Jurkat, Clone E6-1 (cell line): ENCODE measurements at regions not wholly inside any gene's neighbourhood (a gene's known extent, or its start where the extent isn't known, plus 50 kb on each side); places are given as distances from the start of the nearest gene placed in this dataset.
"Not testable (repeated sequence)": the region's sequence is repeated elsewhere in the genome, so short reads cannot be mapped to it uniquely, and the experiment has no call there.

Experiments
- DNase-seq: peaks from one replicate; pipeline ENCODE4 v3.0.0-alpha.2; 2011; ENCODE audit warnings: low read depth, low spot score
- H3K4me3 ChIP-seq: 2 replicates; pipeline ENCODE4 v1.5.1; 2011; ENCODE audit warnings: mild to moderate bottlenecking, low read length, control low read depth, moderate library complexity

DNA sequence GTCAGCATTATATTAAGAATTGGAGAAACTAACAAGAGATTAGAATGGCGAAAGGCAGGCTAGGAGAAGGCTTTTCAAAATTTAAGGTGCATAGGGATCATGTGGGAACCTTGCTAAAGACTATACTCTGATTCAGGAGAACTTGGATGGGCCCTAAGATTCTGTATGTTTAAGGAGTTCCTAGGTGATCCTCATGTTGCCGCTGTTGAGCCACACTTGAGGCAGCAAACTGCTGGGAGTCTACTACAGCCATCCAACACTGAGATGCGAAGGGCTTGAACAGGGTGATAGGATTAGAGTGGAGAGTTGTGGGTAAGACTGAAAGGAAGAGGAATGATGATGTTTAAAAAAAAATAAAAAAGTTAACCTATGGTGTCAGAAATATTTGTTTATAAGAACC, 1013.2 kb downstream of the MRPL39 start:
- DNase-seq, result no peak

DNA sequence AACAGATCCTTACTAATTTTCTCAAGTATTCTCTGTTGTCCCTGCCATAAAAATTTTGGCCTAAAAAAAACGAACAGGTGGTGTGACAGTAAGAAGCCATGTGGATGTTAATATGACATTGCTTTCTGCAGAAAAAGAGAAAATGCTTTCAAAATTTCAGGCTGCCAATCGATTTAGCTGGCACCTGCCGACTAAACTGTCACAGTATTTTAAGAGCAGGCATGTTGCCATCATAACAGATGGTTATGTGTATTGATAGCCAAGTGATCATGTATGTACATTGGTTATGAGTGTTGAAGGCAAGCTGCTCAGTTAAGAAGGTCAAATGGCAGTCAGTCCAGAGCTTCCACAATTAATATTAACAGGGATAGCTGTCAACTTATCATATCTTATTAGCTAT, 1017.0 kb downstream of the MRPL39 start:
- no peak overlapping the region for H3K4me3 ChIP-seq
- DNase-seq, result no peak

More for the DNA sequence above, 1013.2 kb downstream of the MRPL39 start:
- no peak overlapping the region for H3K4me3 ChIP-seq

DNA sequence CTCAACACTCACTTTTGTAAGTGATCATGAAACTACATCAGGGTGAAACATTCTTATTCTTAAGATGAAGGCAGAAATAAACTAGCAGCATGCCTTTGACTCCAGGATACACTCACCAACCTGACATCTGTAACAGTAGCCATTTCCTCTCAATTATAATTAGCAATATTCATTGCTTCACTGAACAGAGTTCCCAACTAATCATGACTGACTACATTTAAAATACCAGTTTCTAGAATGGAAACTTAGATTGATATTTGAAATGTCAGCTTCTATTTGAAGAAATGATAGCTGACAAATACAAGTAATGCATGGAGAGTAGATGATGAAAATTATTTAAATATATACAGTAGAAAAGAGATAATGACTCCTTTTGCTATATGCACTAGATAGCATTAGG, 1023.8 kb downstream of the MRPL39 start:
- DNase-seq, result no peak
- no peak overlapping the region for H3K4me3 ChIP-seq

DNA sequence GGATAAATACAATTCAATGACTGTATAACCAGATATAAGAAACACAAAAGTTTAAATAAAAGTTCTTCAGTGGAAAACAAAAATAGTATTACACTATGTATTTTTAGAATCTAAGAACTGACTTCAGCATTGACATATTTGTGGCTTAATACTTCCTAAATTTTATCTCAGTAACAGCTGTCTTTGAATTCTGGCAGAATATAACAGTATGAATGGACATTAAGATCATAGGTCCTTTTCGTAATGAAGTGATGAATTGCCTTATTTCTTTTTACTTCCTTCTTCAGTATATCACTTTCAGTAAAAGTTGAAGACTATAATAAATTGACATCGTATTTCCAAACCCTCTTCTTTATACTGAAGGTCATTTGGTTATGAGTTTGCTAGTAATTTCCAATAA, 1030.0 kb downstream of the MRPL39 start:
- no peak overlapping the region for H3K4me3 ChIP-seq
- no peak for DNase-seq

DNA sequence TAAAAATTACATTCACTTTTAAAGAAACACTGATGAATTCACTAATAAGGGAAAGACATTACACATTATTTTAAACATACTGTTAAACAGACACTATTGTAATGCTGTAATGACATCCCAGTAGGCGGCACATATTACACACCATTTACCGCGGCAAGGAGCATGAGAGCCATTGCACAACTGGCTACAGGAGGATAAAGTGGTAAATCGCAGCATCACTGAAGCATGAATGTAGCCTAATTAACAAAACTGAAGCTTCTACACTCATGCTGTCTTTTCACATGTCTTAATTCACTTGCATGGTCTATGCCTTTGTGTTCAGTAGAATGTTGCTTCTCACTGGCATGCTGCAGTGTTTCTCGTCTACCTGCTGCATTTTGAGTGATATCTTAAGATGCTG, 1046.0 kb downstream of the MRPL39 start:
- H3K4me3 ChIP-seq, result no peak overlapping the region
- no peak for DNase-seq

DNA sequence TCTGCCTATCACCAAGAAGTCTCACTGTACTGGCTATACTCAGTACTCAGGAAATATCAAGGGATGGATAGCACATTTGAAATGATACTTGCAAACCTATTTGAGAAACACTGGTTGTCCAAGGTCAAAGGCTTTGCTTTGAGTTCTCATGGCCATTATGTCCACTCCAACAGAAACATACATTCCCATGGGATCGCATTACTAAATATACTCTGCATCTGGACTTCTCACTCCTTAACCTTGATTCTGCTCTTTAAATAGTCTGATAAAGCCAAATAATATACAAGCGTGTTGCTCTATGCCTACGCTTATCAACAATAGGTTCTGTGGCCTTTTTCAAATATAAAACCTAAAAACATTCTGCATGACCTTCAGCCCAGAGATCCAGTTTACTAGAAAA, 1054.8 kb downstream of the MRPL39 start:
- no peak for DNase-seq
- H3K4me3 ChIP-seq, result no peak overlapping the region

DNA sequence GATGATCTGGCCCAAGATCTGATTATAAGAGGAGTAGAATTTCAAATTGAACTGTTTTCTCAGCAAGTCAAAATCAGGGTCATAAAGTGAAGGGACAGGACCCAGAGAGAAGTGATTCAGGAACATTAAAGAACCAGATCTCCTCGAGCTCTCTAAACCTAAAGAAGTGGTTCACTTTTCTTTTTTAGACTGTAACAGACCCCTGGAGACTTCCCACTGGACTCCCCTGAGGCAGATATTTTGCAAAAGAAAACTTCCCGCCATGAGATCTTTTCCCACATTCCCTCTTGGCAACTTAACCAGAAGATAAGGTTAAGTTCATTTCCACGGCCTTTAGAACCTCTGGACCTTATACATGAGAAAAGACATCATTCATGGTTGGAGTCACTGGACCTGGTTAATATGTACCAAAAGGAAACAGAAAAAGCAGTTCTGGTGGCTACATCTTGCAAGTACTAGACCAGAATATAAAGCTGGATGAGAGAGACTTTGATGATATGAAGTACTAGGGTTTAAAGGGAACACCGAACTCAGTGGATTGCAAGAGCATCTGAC, 1061.4 kb downstream of the MRPL39 start:
- H3K4me3 ChIP-seq, result no peak overlapping the region
- DNase-seq, result no peak

DNA sequence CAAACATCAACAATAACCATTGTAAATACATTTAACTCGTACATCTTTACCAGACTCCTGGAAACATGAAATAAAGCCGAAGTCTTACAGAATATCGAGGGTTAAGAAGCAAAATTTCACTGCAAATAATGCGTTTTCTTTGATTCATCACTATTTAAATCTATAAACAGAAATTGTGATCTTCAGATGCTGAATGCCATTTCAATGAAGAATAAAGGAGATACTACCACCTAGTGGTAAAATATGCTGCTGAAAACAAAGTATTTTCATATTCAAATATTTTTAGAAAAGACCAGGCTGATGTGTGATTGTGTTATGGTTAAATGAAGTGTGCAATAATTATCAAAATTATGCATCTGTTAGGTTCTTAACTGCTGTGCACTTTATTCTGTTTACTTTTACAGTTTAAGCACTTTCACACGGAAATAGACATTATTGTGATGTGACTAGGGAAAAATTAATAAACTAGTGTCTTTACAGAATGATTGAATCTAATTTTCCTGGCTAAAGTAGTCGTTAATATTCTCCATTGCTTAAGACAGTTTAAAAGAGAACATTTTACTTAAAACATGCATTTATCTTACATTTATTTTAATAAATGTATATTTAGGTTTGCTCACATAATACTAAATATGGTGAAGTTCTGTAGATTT, 1093.1 kb downstream of the MRPL39 start:
- DNase-seq, result no peak
- H3K4me3 ChIP-seq, result no peak overlapping the region

DNA sequence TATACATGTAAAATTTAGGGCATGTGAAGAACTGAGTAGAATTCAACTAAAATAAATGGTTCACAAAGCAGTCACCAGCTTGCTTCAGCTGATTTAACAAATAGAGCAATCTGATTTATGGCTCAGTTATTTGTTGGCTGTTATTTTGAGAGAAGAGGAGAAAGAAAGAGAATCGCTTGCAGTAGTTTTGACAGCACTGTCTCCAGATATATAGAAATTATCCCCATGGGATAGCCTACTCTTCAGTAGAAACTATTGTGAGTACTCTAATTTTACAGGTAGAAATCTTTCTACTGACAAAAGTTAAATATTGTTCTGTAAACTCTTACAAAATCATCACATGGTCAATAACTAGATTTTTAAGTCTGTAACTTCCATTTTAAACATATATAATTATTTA, 1098.2 kb downstream of the MRPL39 start:
- DNase-seq, result no peak
- H3K4me3 ChIP-seq, result no peak overlapping the region

DNA sequence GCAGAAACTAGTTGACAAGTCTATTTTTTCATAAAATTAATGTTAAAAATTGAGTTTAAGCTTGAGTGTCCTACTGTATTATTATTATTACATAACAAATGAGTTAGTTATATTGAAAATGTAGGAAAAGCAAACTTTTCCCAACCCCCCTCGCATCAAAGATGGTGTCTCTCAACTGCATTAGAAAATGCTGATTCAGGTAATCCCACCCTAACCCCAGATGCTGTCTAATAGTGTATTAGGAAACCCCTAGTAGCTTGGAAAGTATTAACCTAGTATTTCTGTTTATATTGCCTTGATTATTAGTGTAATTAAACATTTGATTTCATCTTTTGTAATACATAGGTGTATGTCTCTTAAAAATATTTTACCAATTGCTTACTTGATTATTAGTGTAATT, 1120.3 kb downstream of the MRPL39 start:
- H3K4me3 ChIP-seq, result no peak overlapping the region
- no peak for DNase-seq

DNA sequence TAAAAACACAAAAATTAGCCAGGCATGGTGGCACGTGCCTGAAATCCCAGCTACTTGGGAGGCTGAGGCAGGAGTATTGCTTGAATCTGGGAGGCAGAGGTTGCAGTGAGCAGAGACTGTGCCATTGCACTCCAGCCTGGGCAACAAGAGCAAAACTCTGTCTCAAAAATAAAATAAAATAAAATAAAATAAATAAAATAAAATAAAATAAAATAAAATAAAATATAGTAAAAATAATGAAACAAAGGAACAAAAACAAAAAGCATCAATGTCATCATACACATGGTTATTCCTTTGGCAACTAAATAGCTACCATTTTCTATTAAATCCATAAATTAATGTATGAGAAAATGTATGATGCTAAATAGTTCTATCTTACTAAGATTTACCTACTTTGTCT, 1123.9 kb downstream of the MRPL39 start:
- not testable (repeated sequence) for H3K4me3 ChIP-seq, DNase-seq

DNA sequence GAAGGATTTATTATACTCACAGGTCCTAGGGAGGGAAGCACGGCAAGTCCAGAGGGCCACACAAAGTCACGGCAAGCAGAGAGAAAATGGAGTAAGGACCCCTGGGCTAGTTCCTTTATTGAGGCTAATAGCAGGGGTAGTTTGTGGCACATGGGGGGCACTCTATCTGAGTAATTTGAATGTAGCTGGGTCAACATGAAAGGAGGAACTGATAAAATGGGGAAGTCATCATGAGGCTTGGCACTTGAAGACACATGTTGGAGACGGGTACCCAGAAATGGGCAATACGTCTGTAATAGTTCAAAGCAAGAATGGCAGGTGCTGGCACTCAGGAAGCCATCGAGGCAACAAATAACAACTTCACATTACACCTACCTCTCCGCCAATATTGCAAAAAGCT, 1136.4 kb downstream of the MRPL39 start:
- DNase-seq, result no peak
- no peak overlapping the region for H3K4me3 ChIP-seq

DNA sequence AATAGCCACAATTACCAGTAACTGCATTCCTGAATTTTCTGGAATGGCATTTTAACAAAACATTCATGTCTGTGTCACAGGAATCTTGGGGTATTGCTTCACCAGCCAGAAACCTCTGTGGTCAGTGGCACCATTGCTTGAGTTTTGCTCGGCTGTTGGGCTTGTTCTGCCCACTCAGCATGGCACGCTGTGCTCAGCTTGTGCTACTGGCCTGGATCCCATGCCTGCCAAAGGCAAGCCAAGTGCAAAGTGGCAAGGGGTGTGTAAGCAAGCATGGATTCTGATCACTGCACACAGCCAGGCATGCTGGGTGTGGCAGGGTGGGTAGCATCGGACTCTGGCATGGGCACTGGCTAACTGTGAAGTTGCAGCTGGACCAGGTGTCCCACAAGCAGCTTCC, 1150.9 kb downstream of the MRPL39 start:
- no peak for DNase-seq
- no peak overlapping the region for H3K4me3 ChIP-seq

DNA sequence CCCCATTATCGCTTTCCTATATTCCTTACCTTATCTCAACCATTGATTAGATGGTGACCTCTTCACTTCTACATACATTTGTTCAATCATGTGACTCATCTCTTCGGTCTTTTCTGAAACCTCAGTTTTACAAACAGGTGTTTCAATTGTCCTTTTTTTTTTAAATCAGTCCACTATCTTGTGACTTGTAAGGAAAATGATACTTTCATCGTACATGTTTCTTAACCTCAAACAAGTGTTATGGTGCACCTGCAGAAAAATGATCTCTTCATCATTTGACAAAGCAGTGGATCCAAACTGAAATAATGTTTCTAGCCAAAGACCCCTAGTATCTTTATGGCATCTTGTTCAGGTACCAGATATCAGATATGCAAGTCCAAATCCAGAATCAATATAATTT, 1157.2 kb downstream of the MRPL39 start:
- no peak overlapping the region for H3K4me3 ChIP-seq
- DNase-seq, result no peak

DNA sequence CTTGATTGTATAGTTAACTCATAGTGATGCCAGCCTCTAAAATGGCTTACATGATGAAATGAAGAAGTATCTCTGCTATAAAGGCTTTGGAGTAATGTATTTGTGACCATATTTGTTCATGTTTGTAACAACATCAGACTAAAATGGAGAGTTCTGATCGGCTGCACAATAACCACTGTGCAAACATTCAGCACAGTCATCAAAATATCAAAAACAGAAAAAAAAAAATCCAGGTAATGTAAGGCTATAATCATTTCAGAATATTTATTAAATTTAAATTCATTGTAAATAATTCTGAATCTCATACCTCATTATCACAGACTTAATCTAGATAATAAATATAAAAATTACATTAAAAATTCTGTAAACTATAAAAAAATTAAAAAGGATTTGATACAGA, 1161.8 kb downstream of the MRPL39 start:
- no peak overlapping the region for H3K4me3 ChIP-seq
- DNase-seq, result no peak

DNA sequence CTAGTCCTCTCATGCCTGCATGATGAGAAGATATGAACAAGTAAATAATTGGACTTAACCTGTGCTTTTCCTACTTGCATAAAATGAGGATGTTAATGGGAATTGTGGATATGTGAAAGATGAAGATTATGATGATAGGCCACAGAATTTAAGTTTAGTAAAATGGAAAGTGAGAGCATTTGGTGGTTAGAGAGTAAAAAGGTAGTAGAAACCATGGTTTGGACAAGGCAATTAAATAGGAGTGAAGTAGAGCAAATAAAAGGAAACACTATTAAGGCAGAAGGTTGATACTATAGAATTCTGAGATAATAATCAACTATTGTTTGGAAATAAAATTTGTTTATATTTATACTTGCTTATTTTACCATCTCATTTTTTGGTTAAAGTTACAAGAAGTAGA, 1162.5 kb downstream of the MRPL39 start:
- DNase-seq, result no peak
- no peak overlapping the region for H3K4me3 ChIP-seq

DNA sequence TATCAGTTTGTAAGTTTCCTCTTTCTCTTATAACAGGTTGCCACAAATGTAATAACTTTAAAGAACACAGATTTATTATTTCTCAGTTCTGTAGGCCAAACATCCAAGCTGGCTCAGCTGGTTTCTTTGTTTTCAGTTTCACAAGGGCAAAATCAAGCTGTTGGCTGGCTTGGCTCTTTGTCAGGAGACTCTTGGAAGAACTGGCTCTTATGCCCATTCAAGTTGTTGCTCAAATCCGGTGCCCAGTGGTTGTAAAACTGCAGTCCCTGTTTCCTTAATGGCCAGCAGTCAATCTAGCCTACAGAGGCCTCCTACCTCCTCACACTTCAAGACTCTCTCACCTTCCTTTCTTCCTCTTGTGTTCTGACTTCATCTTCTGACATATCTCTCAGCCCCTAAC, 1171.0 kb downstream of the MRPL39 start:
- no peak overlapping the region for H3K4me3 ChIP-seq
- no peak for DNase-seq

DNA sequence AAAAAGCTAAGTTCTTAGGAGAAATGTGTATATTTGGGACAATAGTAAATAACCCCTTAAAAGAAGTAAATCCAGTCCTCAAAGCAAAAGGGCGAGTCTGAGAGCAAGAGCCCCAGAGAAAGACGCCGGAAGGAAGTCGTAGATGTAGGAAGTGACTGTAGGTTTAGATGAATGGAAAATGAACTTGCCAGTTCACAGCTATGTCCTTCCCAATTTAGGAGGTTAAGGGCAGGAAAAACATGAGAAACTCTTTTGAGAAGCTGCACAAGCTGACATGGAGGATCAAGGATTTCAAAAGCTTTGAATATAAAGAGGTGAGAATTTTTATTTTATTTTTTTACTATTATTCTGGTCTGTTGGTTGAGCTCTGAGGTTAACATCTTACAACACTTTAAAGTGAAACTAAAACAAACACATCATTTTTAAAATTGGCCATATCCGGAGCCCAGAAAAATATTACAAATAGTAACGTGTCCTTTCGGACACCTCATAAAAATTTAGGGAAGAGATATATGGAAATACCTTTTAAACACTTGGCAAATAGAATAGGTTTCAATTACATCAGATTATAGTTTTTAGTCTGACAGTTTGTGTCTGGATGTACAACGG, 1178.6 kb downstream of the MRPL39 start:
- no peak for DNase-seq
- no peak overlapping the region for H3K4me3 ChIP-seq

DNA sequence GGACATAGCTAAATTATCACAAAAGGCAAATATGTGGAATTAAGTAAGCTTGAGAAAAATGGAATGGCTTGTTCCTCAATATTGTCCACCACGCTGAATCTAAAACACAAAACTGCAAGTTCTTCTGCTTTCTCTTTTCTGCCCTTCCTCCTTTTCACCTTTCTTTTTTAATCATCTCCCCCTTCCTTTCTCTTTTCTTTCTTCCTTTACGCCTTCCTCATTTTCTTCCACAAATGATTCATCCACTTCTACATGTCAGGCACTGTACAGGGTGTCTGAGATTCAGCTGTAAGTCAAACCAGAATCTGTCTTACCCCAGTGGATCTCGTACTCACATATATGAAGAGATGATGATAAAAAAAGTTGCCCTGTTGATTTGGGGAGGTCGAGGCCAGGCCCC, 1182.5 kb downstream of the MRPL39 start:
- no peak overlapping the region for H3K4me3 ChIP-seq
- no peak for DNase-seq

DNA sequence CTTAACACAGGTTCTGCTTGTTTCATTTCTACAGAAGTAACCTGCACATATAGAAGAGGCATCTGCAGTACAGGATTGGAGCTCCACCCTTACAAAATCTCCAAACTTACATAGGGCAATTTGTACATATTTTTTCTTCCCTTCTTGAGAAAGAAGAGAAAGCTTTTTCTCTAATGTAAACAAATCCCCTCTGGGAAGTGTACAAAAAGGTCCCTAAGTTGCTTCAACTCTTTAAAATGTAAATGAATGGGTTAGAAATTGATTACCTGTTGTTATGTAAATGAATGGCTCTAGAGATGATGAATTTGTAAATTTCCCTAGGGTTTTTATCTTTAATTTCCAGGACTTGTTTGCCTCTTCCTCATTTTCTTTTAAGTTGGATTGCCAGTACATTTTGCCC, 1183.7 kb downstream of the MRPL39 start:
- H3K4me3 ChIP-seq, result no peak overlapping the region
- DNase-seq, result no peak

DNA sequence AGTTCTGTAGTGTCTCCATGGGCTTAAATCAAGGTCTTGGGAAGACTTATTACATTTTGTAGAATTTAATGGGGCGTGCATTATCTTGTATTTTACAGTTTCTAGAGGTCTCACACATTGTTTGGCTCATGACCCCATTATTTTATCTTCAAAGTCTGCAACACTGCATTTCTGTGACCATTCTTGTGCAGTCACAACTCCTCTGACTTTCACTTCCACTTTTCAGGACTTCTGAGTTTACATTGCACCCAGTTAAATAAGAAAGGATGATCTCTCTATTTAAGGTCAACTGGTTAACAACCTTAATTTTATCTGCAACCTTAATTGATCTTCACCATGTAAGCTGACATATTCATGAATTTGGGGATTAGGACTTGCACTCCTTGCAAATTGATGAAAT, 1186.6 kb downstream of the MRPL39 start:
- no peak overlapping the region for H3K4me3 ChIP-seq
- DNase-seq, result no peak
